ENCODE measurements at regions not wholly inside any gene's neighbourhood (a gene's known extent, or its start where the extent isn't known, plus 50 kb on each side); places are given as distances from the start of the nearest gene placed in this dataset.

DNA sequence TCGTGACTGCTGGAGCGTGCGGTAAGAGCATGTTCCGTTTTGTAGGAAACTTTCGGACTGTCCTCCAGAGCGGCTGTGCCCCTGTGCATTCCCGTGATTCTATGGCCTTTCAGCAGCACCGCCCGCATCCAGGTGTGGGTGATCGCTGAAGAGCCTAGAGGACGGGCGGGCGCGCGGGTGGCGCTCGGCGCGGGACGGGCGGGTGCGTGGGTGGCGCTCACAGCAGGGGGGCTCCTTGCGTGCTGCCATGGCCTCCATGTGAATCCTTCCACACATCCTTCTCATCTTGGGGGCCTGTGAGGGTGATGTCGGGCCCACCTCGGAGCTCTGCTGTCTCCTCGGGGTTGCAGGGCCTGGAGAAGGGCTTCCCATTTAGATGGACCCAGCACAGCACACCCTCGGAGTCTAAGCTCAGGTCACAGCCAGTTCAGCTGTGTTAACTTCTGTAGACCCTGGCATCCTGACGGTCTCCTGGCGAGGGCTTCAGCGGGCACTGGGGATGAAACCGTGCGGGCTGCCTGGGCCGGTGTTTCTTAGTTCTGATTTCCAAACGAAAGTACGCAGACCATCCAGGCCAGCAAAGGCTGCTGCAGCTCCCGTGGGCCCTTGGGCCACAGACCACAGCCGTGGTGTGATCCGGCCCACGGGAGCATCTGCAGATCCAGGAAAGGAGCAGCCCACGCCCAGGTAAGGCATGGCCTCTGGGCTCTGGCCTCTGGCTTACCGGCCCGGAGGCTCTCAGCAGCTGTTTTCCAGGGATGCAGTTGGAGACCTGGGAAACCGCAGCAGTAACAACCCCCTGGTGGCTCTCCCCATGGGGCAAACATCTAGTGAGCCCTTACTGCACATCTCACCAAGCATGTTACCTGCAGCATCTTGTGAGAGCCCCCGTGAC, 339.4 kb downstream of the FOXL1 start:
- no peak for TF ChIP-seq CTCF (IDR thresholded peaks at IDR 0.05)
- Histone ChIP-seq H3K4me3 (no peak overlapping the region), H3K36me3 (ENCODE audit: insufficient read depth in 1 of 2, low read depth in 1 of 2) (no peaks in the 10 kb centered on the region), H3K27me3 (ENCODE audit: insufficient read depth in 3 of 3, low read length in 2 of 3) (peaks cover 0 to 62% (median 25%) of the 10 kb centered on the region in 3 donors), H3K4me1 (no peaks in the 10 kb centered on the region), H3K27ac (no peak overlapping the region), H3K9me3 (peaks cover 6% of the 10 kb centered on the region)
- intact Hi-C loops (cut with DNase I): no loop called here
- 92% methylated on average over 45 of the region's 45 CpGs for WGBS, 3 donors
- no peak for DNase-seq
- ATAC-seq: no peak

GRCh38 chr16:86918637-86919036, 340.3 kb downstream of the FOXL1 start:
- Histone ChIP-seq H3K4me3 (no peak overlapping the region), H3K36me3 (ENCODE audit: insufficient read depth in 1 of 2, low read depth in 1 of 2) (no peaks in the 10 kb centered on the region), H3K4me1 (no peaks in the 10 kb centered on the region), H3K27me3 (ENCODE audit: insufficient read depth in 3 of 3, low read length in 2 of 3) (peaks cover 0 to 65% (median 26%) of the 10 kb centered on the region in 3 donors), H3K9me3 (peaks cover 6% of the 10 kb centered on the region), H3K27ac (no peak overlapping the region)
- ATAC-seq (no peak), DNase-seq (no peak)
- no peak for TF ChIP-seq CTCF (IDR thresholded peaks at IDR 0.05)
- intact Hi-C loops (cut with DNase I): no loop called here
- WGBS, 3 donors: 79 to 83% (median 80%) methylated on average over 9 of the region's 9 CpGs

DNA sequence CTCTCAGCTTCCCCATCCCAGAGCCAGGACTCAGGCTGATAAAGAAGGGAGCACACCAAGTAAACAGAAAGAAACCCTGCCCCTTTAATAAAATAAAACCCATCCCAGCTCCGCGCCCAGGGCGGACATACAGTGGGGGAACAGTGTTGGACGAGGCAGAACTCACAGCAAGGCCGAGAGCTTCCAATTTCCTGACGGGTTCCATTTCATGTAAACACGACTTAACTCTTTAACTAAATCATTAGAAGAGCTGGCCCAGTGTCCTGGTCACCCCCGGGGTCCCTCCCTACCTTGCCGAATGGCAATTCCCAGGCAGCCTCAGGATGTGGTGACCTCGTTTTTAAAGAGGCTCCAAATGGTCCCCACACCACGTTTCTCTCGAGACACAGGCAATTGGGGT, 340.7 kb downstream of the FOXL1 start:
- intact Hi-C loops (cut with DNase I): no loop called here
- peaks cover 6% of the 10 kb centered on the region for H3K9me3 ChIP-seq
- 47 to 50% (median 47%) methylated on average over 12 of the region's 12 CpGs for WGBS, 3 donors

DNA sequence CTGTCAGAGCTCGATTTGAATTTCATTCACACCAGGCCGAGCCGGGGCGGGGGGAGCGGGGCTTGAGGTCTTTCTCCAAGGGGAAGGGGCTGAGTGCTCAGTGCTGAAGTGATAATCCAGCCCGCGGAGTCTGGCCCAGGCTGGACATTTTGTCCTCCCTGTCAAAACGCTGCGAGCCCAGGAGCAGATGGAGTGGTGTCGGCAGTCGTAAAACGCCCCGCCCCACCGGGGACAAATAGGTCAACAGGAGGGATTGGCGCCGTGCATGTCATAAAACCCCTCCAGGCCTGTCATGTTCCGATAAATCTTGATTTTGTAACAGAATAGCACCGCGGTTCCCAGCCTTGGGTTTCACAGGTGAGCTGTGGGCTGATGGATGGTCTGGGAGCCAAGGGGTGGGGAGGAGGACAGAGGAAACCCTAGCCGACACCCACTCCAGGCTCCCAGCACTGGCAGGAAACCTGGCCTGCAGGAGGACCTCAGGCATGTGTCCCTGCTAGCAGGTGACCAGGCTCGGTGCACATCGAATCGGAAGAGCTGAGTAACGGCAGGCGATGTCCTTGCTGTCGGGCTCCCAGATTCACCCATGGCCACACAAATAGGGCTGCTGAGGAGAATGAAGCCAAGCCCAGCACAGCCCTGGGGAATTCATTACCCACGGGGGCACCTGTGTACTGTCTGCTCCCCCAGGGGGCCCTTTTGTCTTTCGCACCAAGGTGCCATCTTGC, 341.4 kb downstream of the FOXL1 start:
- Histone ChIP-seq H3K4me1 (no peaks in the 10 kb centered on the region), H3K9me3 (peaks cover 6% of the 10 kb centered on the region), H3K27me3 (ENCODE audit: insufficient read depth in 3 of 3, low read length in 2 of 3) (peaks cover 0 to 69% (median 25%) of the 10 kb centered on the region in 3 donors), H3K27ac (no peak overlapping the region), H3K36me3 (ENCODE audit: insufficient read depth in 1 of 2, low read depth in 1 of 2) (no peaks in the 10 kb centered on the region), H3K4me3 (no peak overlapping the region)
- 33 to 40% (median 35%) methylated on average over 28 of the region's 28 CpGs for WGBS, 3 donors
- ATAC-seq: no peak
- intact Hi-C loops (cut with DNase I): no loop called here
- TF ChIP-seq CTCF (IDR thresholded peaks at IDR 0.05): no peak
- DNase-seq: no peak

More for the DNA sequence above, 340.7 kb downstream of the FOXL1 start:
- H3K4me3 ChIP-seq: no peak overlapping the region
- no peak for TF ChIP-seq CTCF (IDR thresholded peaks at IDR 0.05)
- ATAC-seq (no peak), DNase-seq (no peak)
- H3K27me3 ChIP-seq (ENCODE audit: insufficient read depth in 3 of 3, low read length in 2 of 3): peaks cover 0 to 65% (median 27%) of the 10 kb centered on the region in 3 donors
- no peak overlapping the region for H3K27ac ChIP-seq
- no peaks in the 10 kb centered on the region for H3K36me3 ChIP-seq (ENCODE audit: insufficient read depth in 1 of 2, low read depth in 1 of 2)
- H3K4me1 ChIP-seq: no peaks in the 10 kb centered on the region

Measured in psoas muscle (tissue), 7 donors.